Trophoblast cell (in vitro differentiated cells and primary cell): ENCODE measurements at regions not wholly inside any gene's neighbourhood (a gene's known extent, or its start where the extent isn't known, plus 50 kb on each side); places are given as distances from the start of the nearest gene placed in this dataset.

Source experiments
- DNase-seq, 2 donors: peaks; one replicate each; pipeline ENCODE4 v3.0.0-alpha.2; 2016
- H2AFZ ChIP-seq: 2 replicates; pipeline ENCODE4 v1.6.1; 2013; ENCODE audit warnings: low read length, moderate library complexity, mild to moderate bottlenecking; ENCODE audit not compliant: insufficient read depth, poor library complexity
- H2AK5ac ChIP-seq: 2 replicates; pipeline ENCODE4 v1.6.1; 2013; ENCODE audit warnings: mild to moderate bottlenecking, low read length
- H2BK120ac ChIP-seq: 2 replicates; pipeline ENCODE4 v1.6.1; 2013; ENCODE audit warnings: low read length, mild to moderate bottlenecking, moderate library complexity; ENCODE audit not compliant: insufficient read depth, poor library complexity
- H2BK12ac ChIP-seq: 2 replicates; pipeline ENCODE4 v1.6.1; 2013; ENCODE audit warnings: mild to moderate bottlenecking, low read length, moderate library complexity
- H2BK5ac ChIP-seq: 2 replicates; pipeline ENCODE4 v1.6.1; 2013; ENCODE audit warnings: low read length, low read depth, moderate library complexity, mild to moderate bottlenecking; ENCODE audit not compliant: poor library complexity
- H3K14ac ChIP-seq: 2 replicates; pipeline ENCODE4 v1.6.1; 2013; ENCODE audit warnings: mild to moderate bottlenecking, low read length
- H3K18ac ChIP-seq: 2 replicates; pipeline ENCODE4 v1.6.1; 2013; ENCODE audit warnings: mild to moderate bottlenecking, low read length
- H3K23ac ChIP-seq: 2 replicates; pipeline ENCODE4 v1.6.1; 2013; ENCODE audit warnings: low read length
- H3K27ac ChIP-seq: 2 replicates; pipeline ENCODE4 v1.5.1; 2013; ENCODE audit warnings: low read depth, mild to moderate bottlenecking, inconsistent platforms, low read length, moderate library complexity
- H3K27me3 ChIP-seq: 2 replicates; pipeline ENCODE4 v1.6.1; 2013; ENCODE audit warnings: inconsistent platforms, mild to moderate bottlenecking, low read length, moderate library complexity; ENCODE audit not compliant: insufficient read depth
- H3K36me3 ChIP-seq, 2 experiments: 1 replicate in 1 of 2; 2 replicates in 1 of 2; pipeline ENCODE4 v1.6.1; 2013; ENCODE audit warnings: low read length in 2 of 2, mild to moderate bottlenecking in 2 of 2, moderate library complexity in 1 of 2; ENCODE audit not compliant: insufficient read depth in 2 of 2, control insufficient read depth in 1 of 2
- H3K4ac ChIP-seq: 2 replicates; pipeline ENCODE4 v1.6.1; 2013; ENCODE audit warnings: low read depth, mild to moderate bottlenecking, low read length, moderate library complexity
- H3K4me1 ChIP-seq, 2 experiments: 1 replicate in 1 of 2; 2 replicates in 1 of 2; pipeline ENCODE4 v1.6.1; 2013; ENCODE audit warnings: low read length in 2 of 2, mild to moderate bottlenecking in 2 of 2, moderate library complexity in 1 of 2; ENCODE audit not compliant: insufficient read depth in 2 of 2, control insufficient read depth in 1 of 2
- H3K4me2 ChIP-seq: 2 replicates; pipeline ENCODE4 v1.6.1; 2013; ENCODE audit warnings: inconsistent platforms, mild to moderate bottlenecking, low read length, moderate library complexity
- H3K4me3 ChIP-seq: 2 replicates; pipeline ENCODE4 v1.5.1; 2013; ENCODE audit warnings: mild to moderate bottlenecking, low read depth, low read length, inconsistent platforms
- H3K79me1 ChIP-seq: one replicate; pipeline ENCODE4 v1.6.1; 2013; ENCODE audit warnings: low read length
- H3K79me2 ChIP-seq: 2 replicates; pipeline ENCODE4 v1.6.1; 2013; ENCODE audit warnings: low read length, mild to moderate bottlenecking; ENCODE audit not compliant: control insufficient read depth, insufficient read depth, poor library complexity
- H3K9ac ChIP-seq: 2 replicates; pipeline ENCODE4 v1.6.1; 2013; ENCODE audit warnings: mild to moderate bottlenecking, low read length
- H3K9me3 ChIP-seq: 2 replicates; pipeline ENCODE4 v1.6.1; 2013; ENCODE audit warnings: low read depth, mild to moderate bottlenecking, control low read depth, inconsistent platforms, low read length; ENCODE audit not compliant: insufficient read depth
- H4K12ac ChIP-seq: 2 replicates; pipeline ENCODE4 v1.6.1; 2013; ENCODE audit warnings: low read depth, mild to moderate bottlenecking, low read length, moderate library complexity
- H4K8ac ChIP-seq: 2 replicates; pipeline ENCODE4 v1.6.1; 2013; ENCODE audit warnings: low read depth, mild to moderate bottlenecking, low read length, moderate library complexity
- H4K91ac ChIP-seq: one replicate; pipeline ENCODE4 v1.6.1; 2013; ENCODE audit warnings: low read depth, mild to moderate bottlenecking, low read length, moderate library complexity
- WGBS: extraction: QIAGEN DNeasy Blood & Tissue Kit; methylation state at CpG from one replicate; pipeline ENCODE4 v1.1.7; 2013; ENCODE audit warnings: missing lambda C conversion rate; ENCODE audit not compliant: insufficient read length, insufficient coverage; ENCODE audit errors: extremely low coverage; 5-methylcytosine and 5-hydroxymethylcytosine counted together

DNA sequence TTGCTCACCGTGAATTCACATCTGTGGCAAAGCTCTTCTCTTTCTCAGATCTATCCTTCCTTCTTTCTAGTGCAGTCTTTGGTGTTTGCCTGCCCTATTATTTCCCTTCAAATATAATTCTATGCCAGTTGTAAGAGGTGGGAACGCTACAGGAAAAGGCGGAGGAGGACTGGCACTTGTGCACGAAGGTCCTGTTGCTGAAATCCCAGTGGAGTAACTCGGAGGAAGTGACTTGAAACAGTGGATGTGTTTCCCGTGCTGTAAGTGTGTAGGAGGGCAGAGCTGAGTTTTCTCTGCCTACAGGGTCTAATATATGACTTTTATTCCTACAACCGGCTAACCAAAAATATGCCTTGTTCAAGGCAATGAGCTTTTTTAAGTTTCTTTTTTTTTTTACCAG, 754.8 kb downstream of the QKI start:
- H3K4me1 ChIP-seq, result no peaks in the 10 kb centered on the region
- DNase-seq, result no peak
- H2BK120ac ChIP-seq, result no peak overlapping the region
- WGBS, result no CpG with 5 or more reads among the region's 7 CpGs
- no peak overlapping the region for H4K91ac ChIP-seq
- H3K14ac ChIP-seq, result no peak overlapping the region
- H3K18ac ChIP-seq, result no peak overlapping the region
- no peak overlapping the region for H4K12ac ChIP-seq
- no peak overlapping the region for H2AK5ac ChIP-seq
- no peak overlapping the region for H3K4ac ChIP-seq
- H3K9ac ChIP-seq, result no peak overlapping the region
- no peak overlapping the region for H3K4me2 ChIP-seq
- H3K27me3 ChIP-seq, result no peaks in the 10 kb centered on the region
- H3K79me2 ChIP-seq, result peaks cover 3% of the 10 kb centered on the region
- no peaks in the 10 kb centered on the region for H3K36me3 ChIP-seq
- H2BK5ac ChIP-seq, result no peak overlapping the region
- H3K27ac ChIP-seq, result no peak overlapping the region
- no peak overlapping the region for H2BK12ac ChIP-seq
- no peaks in the 10 kb centered on the region for H3K79me1 ChIP-seq
- peaks cover 4% of the 10 kb centered on the region for H3K9me3 ChIP-seq
- no peak overlapping the region for H3K23ac ChIP-seq
- no peak overlapping the region for H3K4me3 ChIP-seq
- no peak overlapping the region for H4K8ac ChIP-seq
- H2AFZ ChIP-seq, result no peak overlapping the region

DNA sequence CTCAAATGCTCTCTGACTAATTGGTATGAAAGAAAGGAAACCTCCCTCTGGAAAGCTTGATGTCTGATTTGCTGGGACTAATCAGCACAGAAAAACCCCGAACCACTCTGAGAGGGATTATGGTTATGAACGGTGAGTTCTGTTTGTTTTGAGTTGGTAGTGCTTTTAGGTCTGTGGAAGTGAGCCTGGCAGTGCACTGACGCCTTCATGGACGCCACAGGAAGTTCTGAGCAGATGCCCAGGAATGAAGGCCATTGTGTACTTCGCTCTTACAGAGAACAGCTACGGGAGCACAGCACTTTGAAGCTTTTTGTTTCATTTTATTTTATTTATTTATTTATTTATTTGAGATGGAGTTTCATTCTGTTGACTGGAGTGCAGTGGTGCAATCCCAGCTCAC, 754.1 kb downstream of the QKI start:
- peaks cover 2% of the 10 kb centered on the region for H3K9me3 ChIP-seq
- no peak overlapping the region for H2BK120ac ChIP-seq
- H2BK12ac ChIP-seq, result no peak overlapping the region
- DNase-seq, result no peak
- no peak overlapping the region for H3K4me2 ChIP-seq
- no peak overlapping the region for H3K4me3 ChIP-seq
- peaks cover 3% of the 10 kb centered on the region for H3K79me2 ChIP-seq
- no peak overlapping the region for H3K18ac ChIP-seq
- H4K91ac ChIP-seq, result no peak overlapping the region
- no peaks in the 10 kb centered on the region for H3K4me1 ChIP-seq
- no peak overlapping the region for H3K23ac ChIP-seq
- no peak overlapping the region for H2BK5ac ChIP-seq
- H3K14ac ChIP-seq, result no peak overlapping the region
- H3K4ac ChIP-seq, result no peak overlapping the region
- no peak overlapping the region for H2AK5ac ChIP-seq
- H3K79me1 ChIP-seq, result no peaks in the 10 kb centered on the region
- H4K8ac ChIP-seq, result no peak overlapping the region
- H3K27ac ChIP-seq, result no peak overlapping the region
- WGBS, result no CpG with 5 or more reads among the region's 6 CpGs
- H4K12ac ChIP-seq, result no peak overlapping the region
- no peak overlapping the region for H2AFZ ChIP-seq
- H3K36me3 ChIP-seq, result no peaks in the 10 kb centered on the region
- no peaks in the 10 kb centered on the region for H3K27me3 ChIP-seq
- H3K9ac ChIP-seq, result no peak overlapping the region

DNA sequence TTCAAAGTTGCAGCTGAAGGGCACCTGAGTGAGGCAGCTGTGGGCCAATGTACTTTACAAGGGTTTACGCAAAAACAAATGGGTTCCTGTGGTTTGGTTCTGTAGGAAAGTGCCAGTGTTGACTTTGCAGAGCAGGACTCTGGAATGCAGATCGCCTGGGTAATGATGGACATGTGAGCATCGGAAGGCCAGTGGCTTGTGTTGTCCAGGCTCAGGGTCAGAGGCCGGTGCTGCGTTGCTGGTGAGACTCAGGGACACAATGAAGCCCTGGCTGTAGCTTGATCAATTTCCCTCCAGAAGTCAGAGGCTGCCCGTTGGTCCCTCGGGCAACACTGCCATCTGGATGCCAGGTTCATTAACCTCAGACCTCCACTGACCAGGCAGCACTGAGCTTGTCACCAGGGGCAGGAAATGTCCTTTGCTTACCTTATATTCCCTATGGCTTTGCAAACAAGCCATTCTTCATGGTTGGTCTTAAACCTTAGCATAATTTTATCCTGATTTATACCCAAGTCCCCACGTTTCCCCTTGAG, 753.4 kb downstream of the QKI start:
- no peak overlapping the region for H3K4me3 ChIP-seq
- no peak overlapping the region for H3K14ac ChIP-seq
- peaks cover 3% of the 10 kb centered on the region for H3K79me2 ChIP-seq
- H3K9ac ChIP-seq, result no peak overlapping the region
- H3K79me1 ChIP-seq, result no peaks in the 10 kb centered on the region
- no peak overlapping the region for H3K4me2 ChIP-seq
- H2AK5ac ChIP-seq, result no peak overlapping the region
- H3K4me1 ChIP-seq, result no peaks in the 10 kb centered on the region
- no peak overlapping the region for H3K18ac ChIP-seq
- no peak overlapping the region for H3K4ac ChIP-seq
- H3K27ac ChIP-seq, result no peak overlapping the region
- H4K8ac ChIP-seq, result no peak overlapping the region
- H4K12ac ChIP-seq, result no peak overlapping the region
- peaks cover 1% of the 10 kb centered on the region for H3K9me3 ChIP-seq
- no peak overlapping the region for H3K23ac ChIP-seq
- no peak overlapping the region for H2AFZ ChIP-seq
- no peak overlapping the region for H2BK120ac ChIP-seq
- no peak overlapping the region for H2BK5ac ChIP-seq
- no peak overlapping the region for H4K91ac ChIP-seq
- DNase-seq, result no peak
- no peaks in the 10 kb centered on the region for H3K36me3 ChIP-seq
- no peak overlapping the region for H2BK12ac ChIP-seq
- no CpG with 5 or more reads among the region's 8 CpGs for WGBS
- H3K27me3 ChIP-seq, result no peaks in the 10 kb centered on the region

DNA sequence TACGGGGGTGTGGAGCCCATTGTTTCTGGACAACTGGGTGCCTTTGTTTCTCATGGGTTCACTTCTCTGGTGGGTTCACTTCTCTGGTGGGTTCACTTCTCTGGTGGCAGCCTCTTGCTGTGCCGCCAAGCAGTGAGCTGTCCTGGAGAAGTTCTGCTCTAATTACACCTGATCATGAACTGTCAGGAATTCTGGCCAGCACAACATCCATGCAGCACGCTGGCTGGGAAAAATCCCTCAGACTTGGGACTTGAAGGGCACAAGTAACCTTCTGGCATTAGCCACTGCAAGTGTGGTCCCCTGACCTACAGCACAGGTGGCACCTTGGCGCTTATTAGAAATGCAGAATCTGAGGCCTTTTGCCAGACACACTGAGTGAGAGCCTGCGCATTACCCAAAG, 752.5 kb downstream of the QKI start:
- Histone ChIP-seq H3K9ac (no peak overlapping the region), H3K79me2 (peaks cover 3% of the 10 kb centered on the region), H3K36me3 (no peaks in the 10 kb centered on the region), H2AK5ac (no peak overlapping the region), H3K4me3 (no peak overlapping the region), H3K4ac (no peak overlapping the region), H3K18ac (no peak overlapping the region), H2BK12ac (no peak overlapping the region), H3K27me3 (no peaks in the 10 kb centered on the region), H4K91ac (no peak overlapping the region), H4K8ac (no peak overlapping the region), H3K14ac (no peak overlapping the region), H3K9me3 (peaks cover 1% of the 10 kb centered on the region), H2BK120ac (no peak overlapping the region), H3K27ac (no peak overlapping the region), H2AFZ (no peak overlapping the region), H3K4me2 (no peak overlapping the region), H2BK5ac (no peak overlapping the region), H4K12ac (no peak overlapping the region), H3K79me1 (no peaks in the 10 kb centered on the region), H3K4me1 (no peaks in the 10 kb centered on the region), H3K23ac (no peak overlapping the region)
- DNase-seq, result no peak
- no CpG with 5 or more reads among the region's 5 CpGs for WGBS
